ENCODE measurements at regions not wholly inside any gene's neighbourhood (a gene's known extent, or its start where the extent isn't known, plus 50 kb on each side); places are given as distances from the start of the nearest gene placed in this dataset.
"Not testable (repeated sequence)": the region's sequence is repeated elsewhere in the genome, so short reads cannot be mapped to it uniquely, and the experiment has no call there.

GRCh38 chr22:16660989-16661388 is 68.4 kb upstream of the CCT8L2 start:
- H3K27me3 Mint-ChIP-seq (ENCODE audit: low read depth); H3K27ac Mint-ChIP-seq; H3K4me1 Mint-ChIP-seq: not testable (repeated sequence)

DNA sequence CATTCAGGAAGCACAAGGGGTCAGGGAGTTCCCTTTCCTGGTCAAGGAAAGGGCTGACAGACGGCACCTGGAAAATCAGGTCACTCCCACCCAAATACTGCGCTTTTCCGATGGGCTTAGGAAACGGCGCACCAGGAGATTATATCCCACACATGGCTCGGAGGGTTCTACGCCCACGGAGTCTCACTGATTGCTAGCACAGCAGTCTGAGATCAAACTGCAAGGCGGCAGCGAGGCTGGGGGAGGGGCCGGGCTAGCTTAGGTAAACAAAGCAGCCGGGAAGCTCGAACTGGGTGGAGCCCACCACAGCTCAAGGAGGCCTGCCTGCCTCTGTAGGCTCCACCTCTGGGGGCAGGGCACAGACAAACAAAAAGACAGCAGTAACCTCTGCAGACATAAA is 68.0 kb upstream of the CCT8L2 start:
- not testable (repeated sequence) for H3K27ac Mint-ChIP-seq; DNase-seq (ENCODE audit: low spot score in 2 of 2, unreplicated experiment in 2 of 2); H3K27me3 Mint-ChIP-seq (ENCODE audit: low read depth); H3K4me1 Mint-ChIP-seq; H3K4me3 Mint-ChIP-seq; H3K36me3 Mint-ChIP-seq
- peaks cover 33% of the 10 kb centered on the region for H3K9me3 Mint-ChIP-seq

More at GRCh38 chr22:16660989-16661388, 68.4 kb upstream of the CCT8L2 start:
- not testable (repeated sequence) for DNase-seq (ENCODE audit: low spot score in 2 of 2, unreplicated experiment in 2 of 2); H3K4me3 Mint-ChIP-seq; H3K36me3 Mint-ChIP-seq
- peaks cover 33% of the 10 kb centered on the region for H3K9me3 Mint-ChIP-seq

DNA sequence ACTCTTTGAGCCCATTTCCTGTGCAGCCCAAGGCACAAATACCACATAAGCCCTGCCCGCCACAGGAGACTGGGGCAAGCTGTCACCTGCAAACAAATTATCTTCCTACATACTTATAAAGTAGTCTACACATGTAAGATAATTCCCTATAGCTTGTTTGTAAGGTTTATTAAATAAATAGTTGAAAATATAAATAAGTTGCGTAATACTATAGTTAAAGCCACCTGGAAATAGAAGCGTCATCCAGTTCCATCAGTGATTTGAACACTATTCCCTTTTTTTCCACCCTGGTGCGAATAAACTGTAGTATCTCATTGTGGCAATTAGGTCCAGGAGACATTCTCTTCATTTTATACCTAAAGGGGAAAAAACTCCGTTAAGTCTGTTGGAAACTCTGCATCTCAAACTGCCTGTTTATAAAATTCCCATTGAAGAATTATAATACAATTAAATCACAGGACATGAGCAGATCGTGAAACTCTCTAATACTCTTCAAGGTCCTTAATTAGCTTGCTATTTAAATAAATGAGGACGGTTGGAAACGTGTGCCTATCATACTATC is 66.7 kb upstream of the CCT8L2 start:
- not testable (repeated sequence) for H3K27ac Mint-ChIP-seq, H3K36me3 Mint-ChIP-seq
- H3K9me3 Mint-ChIP-seq: peaks cover 38% of the 10 kb centered on the region

GRCh38 chr22:16658068-16658467 is 65.5 kb upstream of the CCT8L2 start:
- no peaks in the 10 kb centered on the region for H3K36me3 Mint-ChIP-seq
- H3K4me1 Mint-ChIP-seq: no peaks in the 10 kb centered on the region
- H3K9me3 Mint-ChIP-seq: peaks cover 34% of the 10 kb centered on the region
- DNase-seq (ENCODE audit: low spot score in 2 of 2, unreplicated experiment in 2 of 2): no peak
- no peaks in the 10 kb centered on the region for H3K27me3 Mint-ChIP-seq (ENCODE audit: low read depth)
- TF ChIP-seq, protein P1, sequence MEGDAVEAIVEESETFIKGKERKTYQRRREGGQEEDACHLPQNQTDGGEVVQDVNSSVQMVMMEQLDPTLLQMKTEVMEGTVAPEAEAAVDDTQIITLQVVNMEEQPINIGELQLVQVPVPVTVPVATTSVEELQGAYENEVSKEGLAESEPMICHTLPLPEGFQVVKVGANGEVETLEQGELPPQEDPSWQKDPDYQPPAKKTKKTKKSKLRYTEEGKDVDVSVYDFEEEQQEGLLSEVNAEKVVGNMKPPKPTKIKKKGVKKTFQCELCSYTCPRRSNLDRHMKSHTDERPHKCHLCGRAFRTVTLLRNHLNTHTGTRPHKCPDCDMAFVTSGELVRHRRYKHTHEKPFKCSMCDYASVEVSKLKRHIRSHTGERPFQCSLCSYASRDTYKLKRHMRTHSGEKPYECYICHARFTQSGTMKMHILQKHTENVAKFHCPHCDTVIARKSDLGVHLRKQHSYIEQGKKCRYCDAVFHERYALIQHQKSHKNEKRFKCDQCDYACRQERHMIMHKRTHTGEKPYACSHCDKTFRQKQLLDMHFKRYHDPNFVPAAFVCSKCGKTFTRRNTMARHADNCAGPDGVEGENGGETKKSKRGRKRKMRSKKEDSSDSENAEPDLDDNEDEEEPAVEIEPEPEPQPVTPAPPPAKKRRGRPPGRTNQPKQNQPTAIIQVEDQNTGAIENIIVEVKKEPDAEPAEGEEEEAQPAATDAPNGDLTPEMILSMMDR (IDR thresholded peaks at IDR 0.05; ENCODE audit: unreplicated experiment): no peak
- no peak overlapping the region for H3K4me3 Mint-ChIP-seq
- H3K27ac Mint-ChIP-seq: no peak overlapping the region

More for the DNA sequence above, 66.7 kb upstream of the CCT8L2 start:
- not testable (repeated sequence) for DNase-seq (ENCODE audit: low spot score in 2 of 2, unreplicated experiment in 2 of 2); H3K4me3 Mint-ChIP-seq; H3K27me3 Mint-ChIP-seq (ENCODE audit: low read depth); H3K4me1 Mint-ChIP-seq

DNA sequence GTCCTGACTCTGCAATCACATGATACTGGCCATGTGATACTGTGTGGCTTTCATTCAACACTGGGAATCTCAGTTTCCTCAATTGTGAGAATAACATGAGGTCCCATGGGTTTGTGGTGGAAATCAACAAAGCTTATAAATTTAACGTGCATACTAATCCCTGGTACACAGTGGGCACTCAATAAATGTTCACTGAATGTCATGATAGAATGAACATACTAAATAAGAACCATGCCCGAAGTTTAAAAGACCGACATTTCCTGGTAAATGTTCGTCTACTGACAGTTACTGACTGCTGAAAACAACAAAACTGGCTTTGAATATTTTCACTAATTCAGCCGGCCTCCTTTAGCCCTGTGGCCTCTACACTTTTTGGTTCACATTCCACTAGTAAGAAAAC is 62.3 kb upstream of the CCT8L2 start:
- no peak overlapping the region for H3K27ac Mint-ChIP-seq
- no peaks in the 10 kb centered on the region for H3K36me3 Mint-ChIP-seq
- H3K9me3 Mint-ChIP-seq: peaks cover 38% of the 10 kb centered on the region
- TF ChIP-seq, protein P1 (IDR thresholded peaks at IDR 0.05; ENCODE audit: unreplicated experiment): no peak
- no peak overlapping the region for H3K4me3 Mint-ChIP-seq
- DNase-seq (ENCODE audit: low spot score in 2 of 2, unreplicated experiment in 2 of 2): no peak
- H3K27me3 Mint-ChIP-seq (ENCODE audit: low read depth): no peaks in the 10 kb centered on the region
- no peaks in the 10 kb centered on the region for H3K4me1 Mint-ChIP-seq

GRCh38 chr22:16654336-16654735 is 61.7 kb upstream of the CCT8L2 start:
- H3K9me3 Mint-ChIP-seq: peaks cover 43% of the 10 kb centered on the region
- H3K27me3 Mint-ChIP-seq (ENCODE audit: low read depth); H3K36me3 Mint-ChIP-seq; DNase-seq (ENCODE audit: low spot score in 2 of 2, unreplicated experiment in 2 of 2); H3K4me1 Mint-ChIP-seq; H3K27ac Mint-ChIP-seq; H3K4me3 Mint-ChIP-seq: not testable (repeated sequence)

DNA sequence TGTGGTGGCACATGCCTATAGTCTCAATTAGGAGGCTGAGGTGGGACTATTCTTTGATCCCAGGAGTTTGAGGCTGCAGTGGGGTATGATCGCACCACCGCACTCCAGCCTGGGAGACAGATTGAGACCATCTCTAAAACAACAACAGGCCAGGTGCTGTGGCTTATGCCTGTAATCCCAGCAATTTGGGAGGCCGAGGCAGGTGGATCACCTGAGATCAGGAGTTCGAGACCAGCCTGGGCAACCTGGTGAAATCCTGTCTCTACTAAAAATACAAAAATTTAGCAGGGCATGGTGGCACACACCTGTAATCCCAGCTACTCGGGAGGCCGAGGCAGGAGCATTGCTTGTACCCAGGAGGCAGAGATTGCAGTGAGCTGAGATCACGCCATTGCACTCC is 60.6 kb upstream of the CCT8L2 start:
- not testable (repeated sequence) for H3K4me1 Mint-ChIP-seq; H3K36me3 Mint-ChIP-seq; H3K27me3 Mint-ChIP-seq (ENCODE audit: low read depth); H3K27ac Mint-ChIP-seq; H3K4me3 Mint-ChIP-seq; DNase-seq (ENCODE audit: low spot score in 2 of 2, unreplicated experiment in 2 of 2)
- peaks cover 43% of the 10 kb centered on the region for H3K9me3 Mint-ChIP-seq

DNA sequence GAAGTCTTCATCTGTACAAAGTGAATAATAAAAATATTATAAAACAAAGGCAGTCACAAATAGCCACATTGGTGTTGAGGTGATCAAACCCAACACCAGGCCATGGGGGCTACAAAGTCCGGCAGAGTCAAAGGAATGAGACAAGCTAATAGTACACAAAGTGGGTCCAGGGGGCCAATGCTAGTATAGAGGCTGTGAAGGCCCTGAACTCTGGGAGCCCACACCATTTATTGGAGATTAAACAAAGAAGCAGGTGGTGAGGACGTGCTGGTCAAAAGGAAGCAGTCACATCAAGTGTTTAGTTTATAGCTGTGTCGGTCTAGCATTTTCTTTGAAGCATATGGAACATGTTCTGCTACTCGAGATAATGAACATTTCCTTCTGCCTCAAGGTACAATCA is 58.6 kb upstream of the CCT8L2 start:
- Mint-ChIP-seq H3K4me3 (no peak overlapping the region), H3K9me3 (peaks cover 48% of the 10 kb centered on the region), H3K27ac (no peak overlapping the region), H3K36me3 (no peaks in the 10 kb centered on the region), H3K4me1 (no peaks in the 10 kb centered on the region), H3K27me3 (ENCODE audit: low read depth) (no peaks in the 10 kb centered on the region)
- TF ChIP-seq, protein P1 (IDR thresholded peaks at IDR 0.05; ENCODE audit: unreplicated experiment): no peak
- DNase-seq (ENCODE audit: low spot score in 2 of 2, unreplicated experiment in 2 of 2): no peak

Data from mesothelial cell of epicardium (in vitro differentiated cells).